RWPE1 (cell line): ENCODE measurements at regions not wholly inside any gene's neighbourhood (a gene's known extent, or its start where the extent isn't known, plus 50 kb on each side); places are given as distances from the start of the nearest gene placed in this dataset.

Experiments used
- CTCF ChIA-PET: fragments of 350-600 bp; sonication (Branson Sonifier 250); formaldehyde crosslinking; extraction: SDS; loops from one replicate; lab custom pipeline; 2021; lab: Yijun Ruan, JAX
- POLR2A ChIA-PET: fragments of 400-600 bp; formaldehyde crosslinking; extraction: SDS; loops from one replicate; lab custom pipeline; 2020; ENCODE audit warnings: antibody characterized with exemption; ENCODE audit not compliant: low non-redundant PET; lab: Yijun Ruan, JAX
- DNase-seq: peaks from one replicate; pipeline ENCODE4 v3.0.0; 2012; ENCODE audit warnings: low spot score
- H3K27ac ChIP-seq: fragments of 450-650 bp; 2 replicates; pipeline ENCODE4 v1.5.1; 2017
- TF ChIP-seq, protein P1 (sequence below): fragments of 450-650 bp; conservative IDR thresholded peaks from 2 replicates; pipeline ENCODE4 v1.5.1; 2017; ENCODE audit warnings: low read depth, mild to moderate bottlenecking

DNA sequence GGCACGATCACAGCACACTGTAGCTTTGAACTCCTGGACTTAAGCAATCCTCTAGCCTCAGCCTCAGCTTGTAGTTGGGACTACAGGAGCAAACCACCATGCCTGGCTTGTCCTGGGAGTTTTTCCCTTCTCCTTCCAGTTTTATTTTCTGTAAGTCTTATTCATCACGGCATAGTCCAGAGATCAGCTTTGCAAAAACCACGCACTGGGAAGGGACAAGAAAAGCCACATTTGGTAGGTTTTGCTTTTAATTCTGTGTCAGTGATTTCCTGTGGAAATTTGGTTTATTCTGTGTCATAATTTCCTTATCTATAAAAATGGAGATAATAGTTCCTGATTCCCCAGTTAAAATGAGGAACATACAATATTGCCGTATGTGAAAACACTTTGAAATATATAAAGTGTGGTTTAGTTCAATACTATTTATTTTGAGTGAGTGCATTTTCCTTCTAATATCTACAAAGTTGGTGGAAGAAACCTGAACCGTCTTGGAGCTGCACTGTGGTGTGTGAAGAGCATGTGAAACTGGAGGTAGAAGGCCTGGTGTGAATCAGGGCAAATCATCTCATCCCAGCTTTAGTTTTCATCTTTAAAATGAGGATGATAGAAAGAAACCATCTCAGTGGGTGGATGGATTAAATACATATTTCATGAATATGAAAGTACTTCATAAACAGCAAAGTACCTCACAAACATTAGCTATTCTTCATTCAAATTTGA lies 92.8 kb upstream of the ELL2 start:
- TF ChIP-seq, protein P1, sequence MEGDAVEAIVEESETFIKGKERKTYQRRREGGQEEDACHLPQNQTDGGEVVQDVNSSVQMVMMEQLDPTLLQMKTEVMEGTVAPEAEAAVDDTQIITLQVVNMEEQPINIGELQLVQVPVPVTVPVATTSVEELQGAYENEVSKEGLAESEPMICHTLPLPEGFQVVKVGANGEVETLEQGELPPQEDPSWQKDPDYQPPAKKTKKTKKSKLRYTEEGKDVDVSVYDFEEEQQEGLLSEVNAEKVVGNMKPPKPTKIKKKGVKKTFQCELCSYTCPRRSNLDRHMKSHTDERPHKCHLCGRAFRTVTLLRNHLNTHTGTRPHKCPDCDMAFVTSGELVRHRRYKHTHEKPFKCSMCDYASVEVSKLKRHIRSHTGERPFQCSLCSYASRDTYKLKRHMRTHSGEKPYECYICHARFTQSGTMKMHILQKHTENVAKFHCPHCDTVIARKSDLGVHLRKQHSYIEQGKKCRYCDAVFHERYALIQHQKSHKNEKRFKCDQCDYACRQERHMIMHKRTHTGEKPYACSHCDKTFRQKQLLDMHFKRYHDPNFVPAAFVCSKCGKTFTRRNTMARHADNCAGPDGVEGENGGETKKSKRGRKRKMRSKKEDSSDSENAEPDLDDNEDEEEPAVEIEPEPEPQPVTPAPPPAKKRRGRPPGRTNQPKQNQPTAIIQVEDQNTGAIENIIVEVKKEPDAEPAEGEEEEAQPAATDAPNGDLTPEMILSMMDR = no peak
- POLR2A ChIA-PET = no interaction called here
- CTCF ChIA-PET = interaction anchor here (1.7 to 2.0 kb wide), 2 partner anchors 11 to 13 kb away, joined by 3 to 12 read pairs; no protein-coding TSS in a partner anchor
- no peak for DNase-seq
- no peak overlapping the region for H3K27ac ChIP-seq

DNA sequence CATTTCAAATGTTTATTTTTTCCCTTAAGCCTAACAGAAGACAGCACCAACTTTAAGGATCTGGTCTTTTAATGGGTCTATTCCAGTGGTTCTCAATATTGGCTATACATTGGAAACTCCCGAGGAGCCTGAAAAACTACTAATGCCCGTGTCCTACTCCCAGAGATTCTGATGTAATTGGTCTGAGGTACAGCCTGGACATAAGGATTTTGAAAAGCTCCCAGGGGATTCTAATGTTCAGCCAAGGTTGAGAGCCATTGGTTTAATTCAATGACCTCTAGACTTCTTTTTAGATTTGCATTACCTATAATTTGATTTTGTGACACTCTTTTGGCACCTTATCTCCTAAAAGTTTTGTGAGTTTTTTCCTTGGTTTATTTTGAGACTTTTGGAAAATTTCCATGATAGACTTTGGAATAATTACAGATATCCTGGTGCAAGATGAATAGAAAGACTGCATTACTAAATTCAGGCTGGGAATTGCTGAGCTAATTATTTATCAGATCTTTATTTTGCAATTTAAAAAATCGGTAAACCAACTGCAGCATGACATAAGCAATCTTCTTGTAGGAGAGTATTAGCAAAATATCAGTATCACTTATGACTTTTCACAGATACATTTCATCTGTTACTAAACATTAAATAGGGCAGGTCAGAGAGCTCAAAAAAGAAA lies 91.5 kb upstream of the ELL2 start:
- TF ChIP-seq, protein P1 = no peak
- ChIA-PET CTCF (interaction anchor here (0.5 to 2.0 kb wide), 3 partner anchors 12 to 1222 kb away, joined by 3 to 12 read pairs (median 3); no protein-coding TSS in a partner anchor), POLR2A (interaction anchor here (0.5 kb wide), 1 partner anchor 26 kb away, joined by 3 read pairs; no protein-coding TSS in a partner anchor)
- H3K27ac ChIP-seq = no peak overlapping the region
- no peak for DNase-seq

DNA sequence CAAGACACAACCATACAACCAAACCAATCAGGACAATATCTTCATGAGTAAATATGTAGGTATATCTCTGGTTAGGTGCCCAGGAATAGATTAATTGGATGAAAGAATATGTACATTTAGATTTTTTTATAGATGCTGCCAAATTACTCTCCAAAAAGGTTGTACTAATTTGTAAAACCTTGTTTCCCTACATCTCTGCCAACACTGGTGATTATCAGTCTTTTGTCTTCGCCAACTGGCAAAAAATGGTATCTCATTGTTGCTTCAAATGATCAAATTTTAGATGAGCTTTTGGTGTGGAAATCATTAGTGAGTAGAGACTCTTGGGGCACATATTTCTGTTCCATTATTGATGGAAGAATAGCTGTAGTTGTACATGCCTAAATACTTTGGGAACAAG lies 90.7 kb upstream of the ELL2 start:
- ChIA-PET POLR2A (no interaction called here), CTCF (no interaction called here)
- no peak overlapping the region for H3K27ac ChIP-seq
- DNase-seq = no peak
- TF ChIP-seq, protein P1 = no peak

GRCh38 chr5:96051401-96051830 lies 89.8 kb upstream of the ELL2 start:
- ChIA-PET CTCF (interaction anchor here (0.5 kb wide), 1 partner anchor 243 kb away, joined by 3 read pairs; no protein-coding TSS in a partner anchor), POLR2A (no interaction called here)
- no peak for DNase-seq
- H3K27ac ChIP-seq = no peak overlapping the region
- TF ChIP-seq, protein P1 = no peak

DNA sequence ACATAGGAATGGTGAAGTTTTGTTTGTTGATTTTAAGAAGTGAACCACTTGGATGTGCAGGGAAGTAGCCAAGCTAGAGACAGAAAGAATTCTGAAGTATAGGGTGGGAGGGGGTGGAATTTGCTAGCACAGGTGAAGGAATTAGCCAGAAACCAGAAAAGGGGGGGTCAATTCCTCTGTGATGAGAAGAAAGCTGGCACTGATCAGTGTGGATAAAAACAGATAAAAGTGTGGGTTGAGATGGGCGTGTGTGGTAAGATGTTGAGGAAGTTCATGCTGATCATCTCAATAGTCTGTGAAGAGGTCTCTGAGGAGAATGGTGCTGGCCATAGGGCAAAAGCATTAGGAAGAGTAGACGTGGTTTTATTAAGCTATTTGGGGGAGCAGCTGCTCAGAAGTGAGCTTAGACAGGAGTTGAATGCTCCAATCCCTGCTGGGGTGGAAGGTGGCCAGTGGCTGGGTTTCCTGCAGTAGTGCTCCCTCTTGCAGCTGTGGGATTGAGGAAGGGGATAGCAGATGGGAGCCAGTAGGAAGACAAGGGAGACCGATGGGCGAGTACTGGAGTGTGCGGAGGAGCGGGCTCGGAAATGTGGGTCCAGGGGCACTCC lies 88.7 kb upstream of the ELL2 start:
- ChIA-PET POLR2A (interaction anchor here (0.6 kb wide), 1 partner anchor 23 kb away, joined by 3 read pairs; no protein-coding TSS in a partner anchor), CTCF (no interaction called here)
- H3K27ac ChIP-seq = no peak overlapping the region
- TF ChIP-seq, protein P1 = no peak
- DNase-seq = no peak
